Ovary (tissue), 3 donors: ENCODE measurements at regions not wholly inside any gene's neighbourhood (a gene's known extent, or its start where the extent isn't known, plus 50 kb on each side); places are given as distances from the start of the nearest gene placed in this dataset.

Source experiments
- EP300 ChIP-seq: sonication (generic); formaldehyde crosslinking; IDR thresholded peaks from one replicate; pipeline ENCODE4 v1.6.1; 2017; ENCODE audit warnings: antibody characterized with exemption
- POLR2A ChIP-seq: fragments of 450-650 bp; IDR thresholded peaks from one replicate; pipeline ENCODE4 v1.6.1; 2017; ENCODE audit warnings: antibody characterized with exemption, mild to moderate bottlenecking, moderate library complexity
- TF ChIP-seq, protein P1 (sequence below), 3 donors: fragments of 450-650 bp in 2 of 3; fragments of 200-600 bp in 1 of 3; IDR thresholded peaks; one replicate each; pipeline versions ENCODE4 v1.5.1 to v1.8.0; 2016 to 2022; ENCODE audit warnings: antibody characterized with exemption in 3 of 3, mild to moderate bottlenecking in 1 of 3
- donor health status: DM: no; HTN: no; CAD: no.

DNA sequence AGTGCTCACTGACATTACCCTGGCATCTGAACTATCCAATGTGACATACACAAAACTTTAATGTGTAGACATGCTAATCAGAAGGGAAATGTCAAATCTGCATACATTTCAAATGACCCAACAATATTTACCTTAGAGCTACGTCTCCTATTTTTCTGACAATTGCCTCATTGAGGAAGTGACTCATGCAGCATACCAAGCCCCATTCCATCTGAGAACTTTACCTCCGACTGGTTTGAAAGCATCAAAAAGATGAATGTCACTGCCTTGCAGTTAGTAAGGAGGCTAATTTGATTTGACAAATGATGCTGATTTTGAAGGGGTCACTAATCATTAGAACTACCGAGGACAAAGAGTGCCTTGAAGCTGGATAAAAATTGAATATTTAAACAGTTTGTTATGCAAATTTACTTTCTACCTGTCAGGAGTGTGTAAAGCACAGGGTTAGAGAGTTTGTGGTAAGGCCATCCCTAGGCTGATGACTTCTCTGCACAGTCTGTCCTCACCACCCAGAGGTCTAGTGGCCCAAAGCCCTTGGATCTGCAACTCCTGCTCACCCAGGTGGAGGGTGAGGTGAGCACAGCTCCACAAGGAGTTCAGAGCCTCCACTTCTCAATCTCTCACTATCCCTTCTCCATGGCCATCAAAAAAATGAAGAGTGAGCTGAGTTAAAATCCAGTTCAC is 500.3 kb upstream of the C1orf87 start:
- TF ChIP-seq, protein P1, sequence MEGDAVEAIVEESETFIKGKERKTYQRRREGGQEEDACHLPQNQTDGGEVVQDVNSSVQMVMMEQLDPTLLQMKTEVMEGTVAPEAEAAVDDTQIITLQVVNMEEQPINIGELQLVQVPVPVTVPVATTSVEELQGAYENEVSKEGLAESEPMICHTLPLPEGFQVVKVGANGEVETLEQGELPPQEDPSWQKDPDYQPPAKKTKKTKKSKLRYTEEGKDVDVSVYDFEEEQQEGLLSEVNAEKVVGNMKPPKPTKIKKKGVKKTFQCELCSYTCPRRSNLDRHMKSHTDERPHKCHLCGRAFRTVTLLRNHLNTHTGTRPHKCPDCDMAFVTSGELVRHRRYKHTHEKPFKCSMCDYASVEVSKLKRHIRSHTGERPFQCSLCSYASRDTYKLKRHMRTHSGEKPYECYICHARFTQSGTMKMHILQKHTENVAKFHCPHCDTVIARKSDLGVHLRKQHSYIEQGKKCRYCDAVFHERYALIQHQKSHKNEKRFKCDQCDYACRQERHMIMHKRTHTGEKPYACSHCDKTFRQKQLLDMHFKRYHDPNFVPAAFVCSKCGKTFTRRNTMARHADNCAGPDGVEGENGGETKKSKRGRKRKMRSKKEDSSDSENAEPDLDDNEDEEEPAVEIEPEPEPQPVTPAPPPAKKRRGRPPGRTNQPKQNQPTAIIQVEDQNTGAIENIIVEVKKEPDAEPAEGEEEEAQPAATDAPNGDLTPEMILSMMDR (IDR thresholded peaks at IDR 0.05): no peak
- TF ChIP-seq POLR2A (no peak), EP300 (no peak)
